ENCODE measurements at regions not wholly inside any gene's neighbourhood (a gene's known extent, or its start where the extent isn't known, plus 50 kb on each side); places are given as distances from the start of the nearest gene placed in this dataset.

- ATAC-seq = no peak
- no peak for TF ChIP-seq ZNF8 (CRISPR knock-in tag; IDR thresholded peaks at IDR 0.05)
- no peak for TF ChIP-seq SNAI2 (CRISPR knock-in tag; IDR thresholded peaks at IDR 0.05)
- TF ChIP-seq ZNF565 (CRISPR knock-in tag; conservative IDR thresholded peaks at IDR 0.05; ENCODE audit: low read depth) = no peak
- TF ChIP-seq ISL1 (CRISPR knock-in tag; IDR thresholded peaks at IDR 0.05) = no peak
- TF ChIP-seq POU6F1 (CRISPR knock-in tag; IDR thresholded peaks at IDR 0.05; ENCODE audit: borderline replicate concordance, low read depth) = no peak
- no peak for TF ChIP-seq ESRRG (CRISPR knock-in tag; IDR thresholded peaks at IDR 0.05)
- no peak for TF ChIP-seq TOX (CRISPR knock-in tag; IDR thresholded peaks at IDR 0.05; ENCODE audit: borderline replicate concordance)
- no peak for TF ChIP-seq CREB5 (CRISPR knock-in tag; IDR thresholded peaks at IDR 0.05; ENCODE audit: low read depth)
- no peak for TF ChIP-seq TSHZ2 (CRISPR knock-in tag; IDR thresholded peaks at IDR 0.05)
- no peak for TF ChIP-seq ARNTL (CRISPR knock-in tag; IDR thresholded peaks at IDR 0.05; ENCODE audit: borderline replicate concordance, low read depth)
- no peak for TF ChIP-seq BACH2 (CRISPR knock-in tag; IDR thresholded peaks at IDR 0.05; ENCODE audit: borderline replicate concordance)
- no peak for TF ChIP-seq GLIS3 (CRISPR knock-in tag; IDR thresholded peaks at IDR 0.05)
- no peak for TF ChIP-seq PATZ1 (CRISPR knock-in tag; IDR thresholded peaks at IDR 0.05; ENCODE audit: borderline replicate concordance)
- no peak for TF ChIP-seq PPARA (CRISPR knock-in tag; IDR thresholded peaks at IDR 0.05; ENCODE audit: borderline replicate concordance)
- no peak for TF ChIP-seq ZFP3 (CRISPR knock-in tag; IDR thresholded peaks at IDR 0.05)
- no peak for TF ChIP-seq TCF4 (CRISPR knock-in tag; IDR thresholded peaks at IDR 0.05; ENCODE audit: borderline replicate concordance)
- no peak for TF ChIP-seq CSRNP3 (CRISPR knock-in tag; IDR thresholded peaks at IDR 0.05)
- TF ChIP-seq ZC3H10 (CRISPR knock-in tag; IDR thresholded peaks at IDR 0.05) = no peak
- no peak for TF ChIP-seq OSR1 (CRISPR knock-in tag; IDR thresholded peaks at IDR 0.05)
- TF ChIP-seq ZFP30 (CRISPR knock-in tag; IDR thresholded peaks at IDR 0.05) = no peak
Observed at GRCh38 chr3:88312256-88312655, 162.5 kb downstream of the C3orf38 start.

GRCh38 chr3:88318067-88318466, 168.3 kb downstream of the C3orf38 start:
- ATAC-seq = no peak
- TF ChIP-seq PATZ1 (CRISPR knock-in tag; IDR thresholded peaks at IDR 0.05; ENCODE audit: borderline replicate concordance) = no peak
- TF ChIP-seq ISL1 (CRISPR knock-in tag; IDR thresholded peaks at IDR 0.05) = no peak
- no peak for TF ChIP-seq SNAI2 (CRISPR knock-in tag; IDR thresholded peaks at IDR 0.05)
- no peak for TF ChIP-seq TOX (CRISPR knock-in tag; IDR thresholded peaks at IDR 0.05; ENCODE audit: borderline replicate concordance)
- TF ChIP-seq ZC3H10 (CRISPR knock-in tag; IDR thresholded peaks at IDR 0.05) = no peak
- no peak for TF ChIP-seq CREB5 (CRISPR knock-in tag; IDR thresholded peaks at IDR 0.05; ENCODE audit: low read depth)
- TF ChIP-seq OSR1 (CRISPR knock-in tag; IDR thresholded peaks at IDR 0.05) = no peak
- TF ChIP-seq CSDC2 (CRISPR knock-in tag; IDR thresholded peaks at IDR 0.05) = no peak
- no peak for TF ChIP-seq ZNF70 (CRISPR knock-in tag; IDR thresholded peaks at IDR 0.05)
- no peak for TF ChIP-seq ZFP30 (CRISPR knock-in tag; IDR thresholded peaks at IDR 0.05)
- TF ChIP-seq CSRNP3 (CRISPR knock-in tag; IDR thresholded peaks at IDR 0.05) = no peak
- no peak for TF ChIP-seq GLIS3 (CRISPR knock-in tag; IDR thresholded peaks at IDR 0.05)
- TF ChIP-seq TCF4 (CRISPR knock-in tag; IDR thresholded peaks at IDR 0.05; ENCODE audit: borderline replicate concordance) = no peak
- no peak for TF ChIP-seq POU6F1 (CRISPR knock-in tag; IDR thresholded peaks at IDR 0.05; ENCODE audit: borderline replicate concordance, low read depth)
- TF ChIP-seq PPARA (CRISPR knock-in tag; IDR thresholded peaks at IDR 0.05; ENCODE audit: borderline replicate concordance) = no peak

All from SK-N-SH treated with all-trans-retinoic acid at 6 μM for 48 hours (cell line).